ENCODE measurements at regions not wholly inside any gene's neighbourhood (a gene's known extent, or its start where the extent isn't known, plus 50 kb on each side); places are given as distances from the start of the nearest gene placed in this dataset.

GRCh38 chr16:22660441-22661160 lies 149.9 kb downstream of the NPIPB5 start:
- TF ChIP-seq EZH2 (IDR thresholded peaks at IDR 0.05; ENCODE audit: borderline replicate concordance, insufficient read depth, low read depth, low read length, poor library complexity, severe bottlenecking) (no peak), CTCF (IDR thresholded peaks at IDR 0.05) (no peak)

Measured in B cell (primary cell).